IPS DF 6.9 (cell line): ENCODE measurements at regions not wholly inside any gene's neighbourhood (a gene's known extent, or its start where the extent isn't known, plus 50 kb on each side); places are given as distances from the start of the nearest gene placed in this dataset.
"Not testable (repeated sequence)": the region's sequence is repeated elsewhere in the genome, so short reads cannot be mapped to it uniquely, and the experiment has no call there.

ENCODE experiments used
- DNase-seq: peaks from one replicate; pipeline ENCODE4 v3.0.0-alpha.2; 2013; ENCODE audit warnings: low read depth, low spot score
- H3K27ac ChIP-seq: one replicate; pipeline ENCODE4 v1.5.1; 2013; ENCODE audit warnings: low read length, control low read depth
- H3K27me3 ChIP-seq: 2 replicates; pipeline ENCODE4 v1.6.1; 2013; ENCODE audit warnings: mild to moderate bottlenecking, low read length; ENCODE audit not compliant: control insufficient read depth, insufficient read depth
- H3K36me3 ChIP-seq: 2 replicates; pipeline ENCODE4 v1.6.1; 2013; ENCODE audit warnings: low read length; ENCODE audit not compliant: control insufficient read depth, insufficient read depth
- H3K4me1 ChIP-seq: 2 replicates; pipeline ENCODE4 v1.6.1; 2013; ENCODE audit warnings: low read length; ENCODE audit not compliant: control insufficient read depth, insufficient read depth
- H3K4me3 ChIP-seq: 2 replicates; pipeline ENCODE4 v1.5.1; 2013; ENCODE audit warnings: mild to moderate bottlenecking, low read length
- H3K9me3 ChIP-seq: 2 replicates; pipeline ENCODE4 v1.6.1; 2013; ENCODE audit warnings: low read length, inconsistent platforms; ENCODE audit not compliant: control insufficient read depth, insufficient read depth
- WGBS: extraction: QIAGEN DNeasy Blood & Tissue Kit; methylation state at CpG from one replicate; pipeline ENCODE4 v1.1.7; 2013; ENCODE audit warnings: mixed read lengths, missing lambda C conversion rate; ENCODE audit not compliant: insufficient read length, insufficient coverage; 5-methylcytosine and 5-hydroxymethylcytosine counted together

GRCh38 chr7:96826089-96826488, 116.4 kb upstream of the SEM1 start:
- no peak for DNase-seq
- H3K4me1 ChIP-seq, result no peaks in the 10 kb centered on the region
- WGBS, result no CpG with 5 or more reads among the region's 1 CpG
- no peaks in the 10 kb centered on the region for H3K36me3 ChIP-seq
- H3K4me3 ChIP-seq, result no peak overlapping the region
- no peaks in the 10 kb centered on the region for H3K9me3 ChIP-seq
- no peak overlapping the region for H3K27ac ChIP-seq
- no peaks in the 10 kb centered on the region for H3K27me3 ChIP-seq

- no peak for DNase-seq
- Histone ChIP-seq H3K9me3 (no peaks in the 10 kb centered on the region), H3K27ac (no peak overlapping the region), H3K36me3 (no peaks in the 10 kb centered on the region), H3K27me3 (no peaks in the 10 kb centered on the region), H3K4me1 (no peaks in the 10 kb centered on the region), H3K4me3 (no peak overlapping the region)
- WGBS, result no CpG with 5 or more reads among the region's 6 CpGs
Measured at GRCh38 chr7:96827701-96828100, 118.1 kb upstream of the SEM1 start.

GRCh38 chr7:96829121-96829520, 119.5 kb upstream of the SEM1 start:
- H3K36me3 ChIP-seq, H3K4me1 ChIP-seq, H3K27ac ChIP-seq, DNase-seq, H3K27me3 ChIP-seq, H3K9me3 ChIP-seq, H3K4me3 ChIP-seq: not testable (repeated sequence)
- no CpG with 5 or more reads among the region's 4 CpGs for WGBS

- DNase-seq, result no peak
- H3K4me3 ChIP-seq, result no peak overlapping the region
- H3K4me1 ChIP-seq, result no peaks in the 10 kb centered on the region
- H3K27me3 ChIP-seq, result no peaks in the 10 kb centered on the region
- H3K27ac ChIP-seq, result no peak overlapping the region
- no peaks in the 10 kb centered on the region for H3K9me3 ChIP-seq
- WGBS, result no CpG with 5 or more reads among the region's 2 CpGs
- no peaks in the 10 kb centered on the region for H3K36me3 ChIP-seq
Measured at GRCh38 chr7:96831446-96831845, 121.8 kb upstream of the SEM1 start.

GRCh38 chr7:96832092-96832662, 122.5 kb upstream of the SEM1 start:
- DNase-seq, result no peak
- Histone ChIP-seq H3K36me3 (no peaks in the 10 kb centered on the region), H3K27me3 (no peaks in the 10 kb centered on the region), H3K9me3 (no peaks in the 10 kb centered on the region), H3K4me1 (no peaks in the 10 kb centered on the region), H3K27ac (no peak overlapping the region), H3K4me3 (no peak overlapping the region)
- no CpG with 5 or more reads among the region's 1 CpG for WGBS

GRCh38 chr7:96833676-96834453, 124.2 kb upstream of the SEM1 start:
- H3K27me3 ChIP-seq, result no peaks in the 10 kb centered on the region
- no CpG with 5 or more reads among the region's 8 CpGs for WGBS
- H3K36me3 ChIP-seq, result no peaks in the 10 kb centered on the region
- H3K27ac ChIP-seq, result no peak overlapping the region
- no peaks in the 10 kb centered on the region for H3K4me1 ChIP-seq
- no peak overlapping the region for H3K4me3 ChIP-seq
- no peak for DNase-seq
- no peaks in the 10 kb centered on the region for H3K9me3 ChIP-seq

- Histone ChIP-seq H3K4me3 (no peak overlapping the region), H3K27ac (no peak overlapping the region), H3K36me3 (no peaks in the 10 kb centered on the region), H3K9me3 (no peaks in the 10 kb centered on the region), H3K4me1 (no peaks in the 10 kb centered on the region), H3K27me3 (no peaks in the 10 kb centered on the region)
- DNase-seq, result no peak
- WGBS, result no CpG with 5 or more reads among the region's 3 CpGs
Measured at GRCh38 chr7:96836456-96836855, 126.8 kb upstream of the SEM1 start.

GRCh38 chr7:96837593-96837992, 127.9 kb upstream of the SEM1 start:
- no peak overlapping the region for H3K27ac ChIP-seq
- WGBS, result no CpG with 5 or more reads among the region's 2 CpGs
- no peaks in the 10 kb centered on the region for H3K36me3 ChIP-seq
- H3K4me1 ChIP-seq, result no peaks in the 10 kb centered on the region
- no peaks in the 10 kb centered on the region for H3K9me3 ChIP-seq
- DNase-seq, result no peak
- H3K4me3 ChIP-seq, result no peak overlapping the region
- no peaks in the 10 kb centered on the region for H3K27me3 ChIP-seq

- H3K27ac ChIP-seq, result no peak overlapping the region
- no CpG with 5 or more reads among the region's 7 CpGs for WGBS
- no peak for DNase-seq
- no peaks in the 10 kb centered on the region for H3K27me3 ChIP-seq
- no peaks in the 10 kb centered on the region for H3K36me3 ChIP-seq
- no peak overlapping the region for H3K4me3 ChIP-seq
- H3K9me3 ChIP-seq, result no peaks in the 10 kb centered on the region
- H3K4me1 ChIP-seq, result no peaks in the 10 kb centered on the region
Measured at GRCh38 chr7:96838481-96838880, 128.8 kb upstream of the SEM1 start.

GRCh38 chr7:96855139-96855538, 145.5 kb upstream of the SEM1 start:
- H3K27ac ChIP-seq, result no peak overlapping the region
- H3K4me3 ChIP-seq, result no peak overlapping the region
- H3K4me1 ChIP-seq, result no peaks in the 10 kb centered on the region
- no peak for DNase-seq
- no peaks in the 10 kb centered on the region for H3K9me3 ChIP-seq
- no peaks in the 10 kb centered on the region for H3K27me3 ChIP-seq
- no peaks in the 10 kb centered on the region for H3K36me3 ChIP-seq

GRCh38 chr7:96855691-96856090, 146.0 kb upstream of the SEM1 start:
- H3K27ac ChIP-seq, result no peak overlapping the region
- no peaks in the 10 kb centered on the region for H3K27me3 ChIP-seq
- no peaks in the 10 kb centered on the region for H3K9me3 ChIP-seq
- H3K4me3 ChIP-seq, result no peak overlapping the region
- DNase-seq, result no peak
- no peaks in the 10 kb centered on the region for H3K36me3 ChIP-seq
- H3K4me1 ChIP-seq, result no peaks in the 10 kb centered on the region
- no CpG with 5 or more reads among the region's 1 CpG for WGBS
